SU-DHL-6 (cell line): ENCODE measurements at regions not wholly inside any gene's neighbourhood (a gene's known extent, or its start where the extent isn't known, plus 50 kb on each side); places are given as distances from the start of the nearest gene placed in this dataset.

Source experiments
- EZH2phosphoT487 ChIP-seq: fragments of 200-600 bp; sonication (generic), shearing (Covaris generic); conservative IDR thresholded peaks from 2 replicates; pipeline ENCODE4 v1.6.1; 2018; ENCODE audit warnings: mild to moderate bottlenecking, antibody characterized with exemption, low read length, moderate library complexity, mixed read lengths
- TF ChIP-seq, protein P1 (sequence below): fragments of 200-600 bp; sonication (generic); IDR thresholded peaks from one replicate; pipeline ENCODE4 v1.5.1; 2017; ENCODE audit warnings: antibody characterized with exemption, mild to moderate bottlenecking, low read length, moderate library complexity; ENCODE audit not compliant: insufficient read depth, poor library complexity, severe bottlenecking

DNA sequence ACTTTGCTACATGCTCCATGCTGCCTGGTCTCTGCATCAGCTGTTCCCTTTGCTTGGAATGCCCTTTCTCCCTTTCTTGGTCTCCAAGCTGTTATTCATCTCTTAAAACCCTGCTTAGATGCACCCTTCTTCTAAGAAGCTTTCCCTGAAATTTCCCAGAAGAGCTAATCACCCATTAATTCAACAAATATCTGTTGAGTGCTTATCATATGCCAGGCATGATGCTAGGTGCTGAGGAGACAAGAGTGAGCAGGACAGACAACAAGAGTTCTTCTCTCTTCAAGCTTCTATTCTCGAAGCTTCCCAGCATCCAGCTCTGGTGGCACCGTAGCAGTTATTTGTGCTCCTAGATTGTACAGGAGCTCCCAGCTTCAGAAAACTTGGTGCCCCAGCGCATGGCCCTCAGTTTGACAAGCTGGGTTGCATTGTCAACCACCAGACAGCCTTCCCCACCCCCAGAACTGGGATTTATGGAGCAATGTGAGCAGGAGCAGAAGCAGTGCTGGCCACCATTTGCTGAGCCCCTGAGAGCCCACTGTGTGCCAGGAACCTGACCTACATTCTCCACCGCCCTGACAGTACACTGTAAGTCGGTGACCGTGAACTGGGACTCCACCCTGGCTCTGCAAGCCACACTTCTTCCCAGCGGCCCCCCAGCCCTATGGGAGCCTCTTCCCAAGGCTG lies 68.0 kb upstream of the ACOT11 start:
- TF ChIP-seq, protein P1, sequence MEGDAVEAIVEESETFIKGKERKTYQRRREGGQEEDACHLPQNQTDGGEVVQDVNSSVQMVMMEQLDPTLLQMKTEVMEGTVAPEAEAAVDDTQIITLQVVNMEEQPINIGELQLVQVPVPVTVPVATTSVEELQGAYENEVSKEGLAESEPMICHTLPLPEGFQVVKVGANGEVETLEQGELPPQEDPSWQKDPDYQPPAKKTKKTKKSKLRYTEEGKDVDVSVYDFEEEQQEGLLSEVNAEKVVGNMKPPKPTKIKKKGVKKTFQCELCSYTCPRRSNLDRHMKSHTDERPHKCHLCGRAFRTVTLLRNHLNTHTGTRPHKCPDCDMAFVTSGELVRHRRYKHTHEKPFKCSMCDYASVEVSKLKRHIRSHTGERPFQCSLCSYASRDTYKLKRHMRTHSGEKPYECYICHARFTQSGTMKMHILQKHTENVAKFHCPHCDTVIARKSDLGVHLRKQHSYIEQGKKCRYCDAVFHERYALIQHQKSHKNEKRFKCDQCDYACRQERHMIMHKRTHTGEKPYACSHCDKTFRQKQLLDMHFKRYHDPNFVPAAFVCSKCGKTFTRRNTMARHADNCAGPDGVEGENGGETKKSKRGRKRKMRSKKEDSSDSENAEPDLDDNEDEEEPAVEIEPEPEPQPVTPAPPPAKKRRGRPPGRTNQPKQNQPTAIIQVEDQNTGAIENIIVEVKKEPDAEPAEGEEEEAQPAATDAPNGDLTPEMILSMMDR: no peak
- no peak for TF ChIP-seq EZH2phosphoT487
